GM19240 (cell line): ENCODE measurements at regions not wholly inside any gene's neighbourhood (a gene's known extent, or its start where the extent isn't known, plus 50 kb on each side); places are given as distances from the start of the nearest gene placed in this dataset.

ENCODE experiments used
- DNase-seq: peaks from one replicate; pipeline ENCODE4 v3.0.0; 2011; ENCODE audit warnings: low spot score; ENCODE audit not compliant: insufficient read length

GRCh38 chr2:145141981-145142380 is 622.1 kb upstream of the ZEB2 start:
- no peak for DNase-seq

- no peak for DNase-seq
These were observed 620.7 kb upstream of the ZEB2 start for GRCh38 chr2:145140658-145141057.

DNA sequence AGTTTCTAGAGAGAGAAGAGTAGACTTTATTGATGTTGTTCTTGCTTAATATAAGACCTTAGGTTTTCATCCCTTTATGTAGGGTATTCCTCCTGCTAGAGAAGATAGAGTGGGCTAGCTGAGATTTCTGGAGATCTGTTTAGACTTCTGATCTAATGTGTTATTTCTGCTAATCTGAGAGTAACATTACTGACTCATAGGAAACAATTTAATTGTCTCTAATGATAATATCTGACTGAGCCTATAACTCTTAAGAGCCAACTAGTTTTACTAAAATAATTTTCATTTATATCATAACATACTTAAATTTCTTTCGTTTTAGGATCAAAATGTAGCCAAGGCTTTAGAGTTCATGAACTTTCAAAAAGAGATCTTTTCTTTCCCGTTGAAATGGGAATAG is 618.7 kb upstream of the ZEB2 start:
- DNase-seq, result no peak

GRCh38 chr2:145137901-145138300 is 618.0 kb upstream of the ZEB2 start:
- no peak for DNase-seq

DNA sequence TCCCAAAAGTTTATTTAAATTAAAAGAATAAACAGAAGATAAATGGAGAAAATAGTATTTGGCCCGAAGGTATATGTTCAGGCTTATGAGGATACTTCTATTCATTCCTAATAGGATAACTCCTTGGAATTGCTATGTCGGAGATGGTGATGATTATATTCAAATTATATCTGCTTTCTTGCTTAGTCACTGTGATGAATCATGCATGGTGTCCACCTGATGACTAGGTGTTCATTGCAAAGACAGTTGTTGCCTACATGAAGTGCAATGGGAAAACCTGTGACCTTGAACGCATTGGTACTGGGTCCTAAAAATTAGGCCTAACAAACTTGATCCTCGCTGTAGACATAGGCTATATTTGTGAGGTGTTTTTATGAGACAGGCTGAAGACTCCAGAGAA is 617.3 kb upstream of the ZEB2 start:
- no peak for DNase-seq

- no peak for DNase-seq
These were observed 616.8 kb upstream of the ZEB2 start for GRCh38 chr2:145136702-145137101.

DNA sequence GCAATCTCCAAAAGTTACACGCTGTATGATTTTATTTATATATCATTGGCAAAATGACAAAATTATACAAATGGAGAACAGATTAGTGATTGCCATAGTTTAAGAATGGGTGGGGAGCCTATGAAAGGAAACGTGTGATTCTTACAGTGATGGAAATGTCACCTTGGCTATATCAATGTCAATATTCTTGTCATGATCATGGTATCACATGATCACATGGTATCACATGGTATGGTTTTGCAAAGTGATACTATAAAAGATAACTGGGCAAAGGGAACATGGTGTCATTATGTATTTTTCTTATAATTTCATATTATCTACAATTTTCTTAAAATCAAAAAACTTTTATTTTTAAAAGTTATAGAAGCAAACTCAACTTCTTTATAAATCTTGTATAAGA is 606.2 kb upstream of the ZEB2 start:
- no peak for DNase-seq

DNA sequence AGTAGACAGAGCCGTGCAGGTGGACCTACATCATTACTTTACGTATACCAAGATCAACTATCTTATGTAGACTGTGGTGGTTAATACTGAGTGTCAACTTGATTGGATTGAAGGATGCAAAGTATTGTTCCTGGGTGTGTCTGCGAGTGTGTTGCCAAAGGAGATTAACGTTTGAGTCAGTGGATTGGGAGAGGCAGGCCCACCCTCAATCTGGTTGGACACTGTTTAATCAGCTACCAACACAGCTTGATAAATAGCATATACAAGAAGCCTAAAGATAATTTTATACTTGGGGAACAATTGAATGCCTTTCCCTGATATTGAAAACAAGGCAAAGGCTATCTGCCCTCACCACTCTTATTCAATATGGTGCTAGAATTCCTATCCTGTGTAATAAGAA is 604.2 kb upstream of the ZEB2 start:
- no peak for DNase-seq

- DNase-seq, result no peak
These were observed 603.7 kb upstream of the ZEB2 start for GRCh38 chr2:145123606-145124005.

- no peak for DNase-seq
These were observed 599.3 kb upstream of the ZEB2 start for GRCh38 chr2:145119225-145119624.

DNA sequence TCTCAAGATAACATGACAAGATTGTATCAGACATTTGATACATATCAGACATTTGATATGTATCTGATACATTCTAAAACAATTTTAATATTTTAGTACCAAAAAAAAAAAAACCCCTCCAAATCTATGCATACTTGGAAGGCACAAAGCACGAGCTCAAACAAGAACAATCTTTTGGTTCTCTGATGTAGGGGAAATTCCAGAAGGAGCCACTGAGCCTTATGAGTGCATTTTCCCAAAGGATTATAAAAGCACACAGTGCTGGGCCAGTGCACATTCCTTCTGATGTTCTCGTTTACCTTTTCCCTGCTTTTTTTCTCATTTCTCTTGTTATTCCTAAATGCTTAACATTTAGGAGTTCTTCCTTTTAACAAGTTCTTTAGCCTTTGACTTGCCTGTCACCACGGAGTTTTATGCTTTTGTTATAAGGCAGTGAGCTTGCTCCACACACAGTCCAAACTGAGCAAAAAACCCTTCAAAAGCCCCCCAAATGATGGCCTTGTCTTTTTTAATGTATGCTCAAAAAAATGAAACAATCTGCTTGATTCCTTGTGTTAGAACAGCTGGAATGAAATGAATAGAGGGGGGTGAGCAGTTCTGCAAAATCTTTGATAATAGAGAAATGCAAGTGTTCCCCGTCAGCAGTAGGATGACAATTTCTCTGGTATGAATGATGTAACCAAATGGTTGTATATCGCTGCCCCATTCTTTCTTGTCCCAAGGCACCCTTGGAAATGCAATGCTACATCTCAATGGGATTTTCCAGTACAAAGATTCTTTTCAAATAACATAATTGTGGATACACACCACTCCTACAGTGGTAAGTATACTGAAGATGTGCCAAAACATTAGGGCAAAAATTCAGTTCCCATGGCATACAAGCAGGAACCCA is 597.2 kb upstream of the ZEB2 start:
- DNase-seq, result no peak

DNA sequence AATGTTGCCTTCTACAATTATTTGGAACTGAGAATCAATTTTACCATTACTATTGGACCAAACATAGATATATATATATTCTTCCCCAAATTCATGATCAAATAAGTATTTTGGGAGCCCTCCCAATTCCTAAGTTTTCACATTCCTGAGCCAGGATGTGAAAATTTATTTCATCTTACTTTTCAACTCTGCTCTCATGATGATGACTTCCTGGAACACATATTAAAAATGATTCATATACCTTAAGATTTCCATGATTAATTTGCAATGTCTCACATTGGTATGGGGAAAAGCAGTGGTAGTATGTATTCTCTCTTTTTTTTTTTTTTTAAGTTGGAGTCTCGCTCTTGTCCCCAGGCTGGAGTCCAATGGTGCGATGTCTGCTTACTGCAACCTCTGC is 596.1 kb upstream of the ZEB2 start:
- DNase-seq, result no peak

DNA sequence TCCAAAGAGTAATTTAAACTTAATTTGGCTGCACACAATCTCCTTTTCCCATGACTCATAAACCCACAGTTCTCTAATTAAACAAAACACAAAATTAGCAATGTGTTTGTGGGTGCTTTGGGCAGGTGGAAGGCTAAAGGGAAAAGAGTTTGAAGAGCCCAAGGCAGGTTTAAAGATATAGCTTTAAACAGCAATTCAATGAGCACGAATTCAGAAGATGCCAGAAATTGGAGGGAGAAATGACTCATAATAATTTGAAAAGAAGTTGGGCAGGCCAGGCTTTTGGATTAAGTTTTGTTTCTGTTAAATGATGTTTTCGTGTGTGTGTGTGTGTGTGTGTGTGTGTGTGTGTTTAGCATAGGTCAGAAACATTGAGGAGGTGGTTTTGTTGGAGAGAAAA is 594.8 kb upstream of the ZEB2 start:
- DNase-seq, result no peak

- DNase-seq, result no peak
These were observed 592.5 kb upstream of the ZEB2 start for GRCh38 chr2:145112467-145112866.

DNA sequence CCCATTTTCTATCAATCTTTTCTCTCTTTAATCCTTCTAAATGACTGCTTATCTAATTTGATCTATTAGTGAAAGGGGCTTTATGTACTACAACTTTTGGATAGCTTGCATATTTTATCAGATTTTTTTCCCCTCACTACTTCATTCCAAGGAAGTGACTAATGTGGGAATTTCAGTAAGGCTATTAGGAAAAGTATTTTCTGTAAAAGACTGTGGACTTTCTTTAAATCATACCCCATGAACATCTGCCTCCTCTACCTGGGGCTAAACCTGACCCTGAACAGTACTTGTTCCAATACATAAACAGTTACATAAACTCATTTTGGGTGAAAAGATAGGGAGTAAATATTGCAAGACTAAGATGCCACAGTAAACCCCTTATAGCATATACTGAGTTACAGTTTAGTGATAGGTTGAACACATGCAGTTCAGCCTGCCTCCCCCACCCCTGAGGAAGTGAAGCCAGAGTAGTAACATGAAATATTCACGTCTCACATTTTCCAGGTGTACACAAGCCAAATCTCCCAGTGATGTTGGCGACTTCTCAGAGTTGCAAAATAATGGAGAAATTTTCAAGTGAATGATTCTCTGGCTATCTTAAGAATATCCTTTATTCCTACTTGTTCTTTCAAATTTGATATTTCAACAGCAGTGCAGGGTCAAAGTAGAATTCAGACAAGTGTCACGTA is 590.9 kb upstream of the ZEB2 start:
- no peak for DNase-seq

- no peak for DNase-seq
These were observed 589.2 kb upstream of the ZEB2 start for GRCh38 chr2:145108959-145109710.

DNA sequence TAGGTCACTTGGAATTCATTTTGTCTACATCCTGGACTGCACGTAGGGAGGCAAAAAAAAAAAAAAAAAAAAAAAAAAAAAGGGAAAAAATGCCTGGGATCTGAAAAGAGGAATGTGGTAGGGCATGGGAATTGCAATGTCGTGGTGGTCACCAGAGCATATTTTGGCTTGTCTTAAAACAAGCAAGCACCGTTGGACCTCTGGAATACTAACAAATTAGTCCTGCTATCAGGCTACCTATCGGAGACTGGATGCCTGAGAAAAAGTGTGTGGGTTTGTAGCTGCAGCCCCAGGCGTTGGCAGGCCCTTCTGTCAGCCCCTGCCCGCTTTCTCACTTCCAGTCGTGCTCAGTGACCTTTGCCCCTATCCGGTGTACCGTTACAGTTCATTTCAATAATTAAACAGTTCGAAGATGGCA is 588.5 kb upstream of the ZEB2 start:
- no peak for DNase-seq

- DNase-seq, result no peak
These were observed 586.4 kb upstream of the ZEB2 start for GRCh38 chr2:145106293-145106692.

DNA sequence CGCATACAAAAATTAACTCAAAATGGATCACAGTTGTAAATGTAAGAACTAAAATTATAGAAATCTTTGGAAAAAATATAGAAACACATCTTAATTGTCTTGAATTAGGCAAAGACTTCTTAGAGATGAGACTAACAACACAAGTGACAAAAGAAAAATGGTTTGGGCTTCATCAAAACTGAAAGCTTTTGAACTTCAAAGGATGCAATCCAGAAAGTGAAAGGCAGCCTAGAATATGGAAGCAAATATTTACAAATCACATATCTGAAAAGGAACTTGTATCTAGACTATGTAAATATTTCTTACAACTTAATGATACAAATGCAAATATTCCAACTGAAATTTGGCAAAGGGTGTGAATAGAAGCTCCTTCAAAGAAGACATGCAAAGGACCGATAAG is 582.8 kb upstream of the ZEB2 start:
- no peak for DNase-seq

GRCh38 chr2:145100301-145100700 is 580.4 kb upstream of the ZEB2 start:
- no peak for DNase-seq

- DNase-seq, result no peak
These were observed 576.7 kb upstream of the ZEB2 start for GRCh38 chr2:145096582-145096981.
